ENCODE measurements at regions not wholly inside any gene's neighbourhood (a gene's known extent, or its start where the extent isn't known, plus 50 kb on each side); places are given as distances from the start of the nearest gene placed in this dataset.

GRCh38 chr5:2860101-2860500, 108.6 kb upstream of the IRX2 start (continued):
- TF ChIP-seq ZNF138 (CRISPR knock-in tag; conservative IDR thresholded peaks at IDR 0.05) (no peak), MYBL2 (CRISPR knock-in tag; IDR thresholded peaks at IDR 0.05) (no peak), ZNF263 (CRISPR knock-in tag; IDR thresholded peaks at IDR 0.05; ENCODE audit: low read depth) (no peak)

GRCh38 chr5:2857837-2858236, 106.4 kb upstream of the IRX2 start:
- ChIA-PET POLR2A (no interaction called here), CTCF (no interaction called here)
- H3K36me3 Mint-ChIP-seq, result no peaks in the 10 kb centered on the region
- no peak for TF ChIP-seq JAZF1 (CRISPR knock-in tag; IDR thresholded peaks at IDR 0.05)
- no peak for TF ChIP-seq IRF2 (CRISPR knock-in tag; IDR thresholded peaks at IDR 0.05; ENCODE audit: borderline replicate concordance, low read depth)
- no peak for TF ChIP-seq E2F5 (CRISPR knock-in tag; IDR thresholded peaks at IDR 0.05)
- no peak for TF ChIP-seq ZNF396 (CRISPR knock-in tag; IDR thresholded peaks at IDR 0.05; ENCODE audit: borderline replicate concordance)
- TF ChIP-seq MAX (CRISPR knock-in tag; IDR thresholded peaks at IDR 0.05), result no peak
- no peak overlapping the region for H3K4me3 Mint-ChIP-seq
- no peaks in the 10 kb centered on the region for H3K27me3 Mint-ChIP-seq (ENCODE audit: low read depth)
- peaks cover 3% of the 10 kb centered on the region; the same call in 1 of the 2 replicates for H3K9me3 Mint-ChIP-seq
- ATAC-seq, result no peak
- H3K4me1 Mint-ChIP-seq, result no peaks in the 10 kb centered on the region
- H3K27ac Mint-ChIP-seq, result no peak overlapping the region
- DNase-seq (ENCODE audit: low spot score), result no peak

GRCh38 chr5:2856206-2856605, 104.7 kb upstream of the IRX2 start:
- ChIA-PET CTCF (no interaction called here), POLR2A (no interaction called here)
- DNase-seq (ENCODE audit: low spot score) (no peak), ATAC-seq (no peak)
- H3K36me3 Mint-ChIP-seq, result no peaks in the 10 kb centered on the region
- no peaks in the 10 kb centered on the region for H3K4me1 Mint-ChIP-seq
- no peak overlapping the region for H3K4me3 Mint-ChIP-seq
- H3K27me3 Mint-ChIP-seq (ENCODE audit: low read depth), result no peaks in the 10 kb centered on the region; the same call in 1 of the 2 replicates
- H3K9me3 Mint-ChIP-seq, result peaks cover 3% of the 10 kb centered on the region; the same call in 1 of the 2 replicates
- TF ChIP-seq MYBL2 (CRISPR knock-in tag; IDR thresholded peaks at IDR 0.05) (no peak), ATF1 (CRISPR knock-in tag; IDR thresholded peaks at IDR 0.05) (no peak), TEAD1 (CRISPR knock-in tag; IDR thresholded peaks at IDR 0.05) (no peak), SOX15 (CRISPR knock-in tag; IDR thresholded peaks at IDR 0.05) (no peak), EMX1 (CRISPR knock-in tag; IDR thresholded peaks at IDR 0.05) (no peak), SP1 (CRISPR knock-in tag; conservative IDR thresholded peaks at IDR 0.05) (no peak)
- no peak overlapping the region for H3K27ac Mint-ChIP-seq

- ChIA-PET CTCF (no interaction called here), POLR2A (no interaction called here)
- Mint-ChIP-seq H3K4me1 (no peaks in the 10 kb centered on the region), H3K4me3 (no peak overlapping the region), H3K9me3 (peaks cover 3% of the 10 kb centered on the region; the same call in 1 of the 2 replicates), H3K27ac (no peak overlapping the region), H3K36me3 (no peaks in the 10 kb centered on the region), H3K27me3 (ENCODE audit: low read depth) (no peaks in the 10 kb centered on the region; the same call in 1 of the 2 replicates)
- DNase-seq (ENCODE audit: low spot score) (no peak), ATAC-seq (no peak)
- TF ChIP-seq GTF2I (CRISPR knock-in tag; conservative IDR thresholded peaks at IDR 0.05) (no peak), CDX4 (CRISPR knock-in tag; IDR thresholded peaks at IDR 0.05; ENCODE audit: borderline replicate concordance) (no peak), ZNF232 (CRISPR knock-in tag; IDR thresholded peaks at IDR 0.05) (no peak), CBFB (CRISPR knock-in tag; IDR thresholded peaks at IDR 0.05; ENCODE audit: low read depth) (no peak), MYBL2 (CRISPR knock-in tag; IDR thresholded peaks at IDR 0.05) (no peak), ZNF138 (CRISPR knock-in tag; conservative IDR thresholded peaks at IDR 0.05) (no peak), SMAD4 (CRISPR knock-in tag; IDR thresholded peaks at IDR 0.05) (no peak), E2F1 (CRISPR knock-in tag; IDR thresholded peaks at IDR 0.05) (no peak), ELF4 (CRISPR knock-in tag; IDR thresholded peaks at IDR 0.05; ENCODE audit: low read depth) (no peak), ZBTB43 (CRISPR knock-in tag; IDR thresholded peaks at IDR 0.05) (no peak)
Observed at GRCh38 chr5:2852446-2852845, 101.0 kb upstream of the IRX2 start.

Measured in WTC11 (cell line).